ENCODE measurements at regions not wholly inside any gene's neighbourhood (a gene's known extent, or its start where the extent isn't known, plus 50 kb on each side); places are given as distances from the start of the nearest gene placed in this dataset.

- Histone ChIP-seq H4K20me1 (ENCODE audit: control insufficient read depth, extremely low read depth, insufficient read depth, low read length) (no peaks in the 10 kb centered on the region), H3K4me2 (ENCODE audit: control insufficient read depth, extremely low read depth, insufficient read depth, low read depth, low read length) (no peak overlapping the region), H3K36me3 (ENCODE audit: control insufficient read depth in 2 of 2, extremely low read depth in 1 of 2, insufficient read depth in 2 of 2, low read length in 2 of 2) (no peaks in the 10 kb centered on the region), H3K9me3 (ENCODE audit: control insufficient read depth, low read depth, low read length) (no peaks in the 10 kb centered on the region), H3K4me1 (ENCODE audit: control insufficient read depth, extremely low read depth, insufficient read depth, low read length) (no peaks in the 10 kb centered on the region), H3K79me2 (ENCODE audit: control insufficient read depth, insufficient read depth, low read length) (no peaks in the 10 kb centered on the region), H3K27ac (ENCODE audit: control insufficient read depth, insufficient read depth, low read length) (no peak overlapping the region), H3K9ac (ENCODE audit: control insufficient read depth, extremely low read depth, insufficient read depth, low read length) (no peak overlapping the region), H3K4me3 (ENCODE audit: control insufficient read depth in 2 of 3, extremely low read depth in 1 of 3, insufficient read depth in 2 of 3, low read depth in 1 of 3, low read length in 3 of 3) (no peak overlapping the region), H2AFZ (ENCODE audit: control insufficient read depth, low read length) (no peak overlapping the region), H3K9me1 (ENCODE audit: control insufficient read depth, extremely low read depth, insufficient read depth, low read length) (no peaks in the 10 kb centered on the region), H3K27me3 (ENCODE audit: control insufficient read depth, extremely low read depth, insufficient read depth, low read length) (no peaks in the 10 kb centered on the region)
- TF ChIP-seq CTCF (optimal IDR thresholded peaks at IDR 0.05 in 1 of 3, IDR thresholded peaks at IDR 0.05 in 1 of 3, conservative IDR thresholded peaks at IDR 0.05 in 1 of 3; ENCODE audit: extremely low read depth in 1 of 3, insufficient read depth in 2 of 3, low read length in 3 of 3) (no peak), EZH2 (IDR thresholded peaks at IDR 0.05; ENCODE audit: low read length) (no peak)
- DNase-seq (ENCODE audit: low read depth, low spot score) (no peak), FAIRE-seq (no peak)
- dilution Hi-C loops (cut with MboI; ENCODE audit: extremely low pct_ligation_motif_present, low sequenced_read_pairs), result no loop called here
Observed at GRCh38 chr11:98143661-98144060, 877.1 kb upstream of the CNTN5 start.

- Histone ChIP-seq H3K79me2 (ENCODE audit: control insufficient read depth, insufficient read depth, low read length) (no peaks in the 10 kb centered on the region), H3K9me1 (ENCODE audit: control insufficient read depth, extremely low read depth, insufficient read depth, low read length) (no peaks in the 10 kb centered on the region), H3K9ac (ENCODE audit: control insufficient read depth, extremely low read depth, insufficient read depth, low read length) (no peak overlapping the region), H3K36me3 (ENCODE audit: control insufficient read depth in 2 of 2, extremely low read depth in 1 of 2, insufficient read depth in 2 of 2, low read length in 2 of 2) (no peaks in the 10 kb centered on the region), H3K4me3 (ENCODE audit: control insufficient read depth in 2 of 3, extremely low read depth in 1 of 3, insufficient read depth in 2 of 3, low read depth in 1 of 3, low read length in 3 of 3) (no peak overlapping the region), H2AFZ (ENCODE audit: control insufficient read depth, low read length) (no peak overlapping the region), H3K9me3 (ENCODE audit: control insufficient read depth, low read depth, low read length) (peaks cover 2% of the 10 kb centered on the region), H3K4me2 (ENCODE audit: control insufficient read depth, extremely low read depth, insufficient read depth, low read depth, low read length) (no peak overlapping the region), H3K4me1 (ENCODE audit: control insufficient read depth, extremely low read depth, insufficient read depth, low read length) (no peaks in the 10 kb centered on the region), H3K27me3 (ENCODE audit: control insufficient read depth, extremely low read depth, insufficient read depth, low read length) (no peaks in the 10 kb centered on the region), H4K20me1 (ENCODE audit: control insufficient read depth, extremely low read depth, insufficient read depth, low read length) (no peaks in the 10 kb centered on the region), H3K27ac (ENCODE audit: control insufficient read depth, insufficient read depth, low read length) (no peak overlapping the region)
- TF ChIP-seq EZH2 (IDR thresholded peaks at IDR 0.05; ENCODE audit: low read length) (no peak), CTCF (optimal IDR thresholded peaks at IDR 0.05 in 1 of 3, IDR thresholded peaks at IDR 0.05 in 1 of 3, conservative IDR thresholded peaks at IDR 0.05 in 1 of 3; ENCODE audit: extremely low read depth in 1 of 3, insufficient read depth in 2 of 3, low read length in 3 of 3) (no peak)
- FAIRE-seq (no peak), DNase-seq (ENCODE audit: low read depth, low spot score) (no peak)
- dilution Hi-C loops (cut with MboI; ENCODE audit: extremely low pct_ligation_motif_present, low sequenced_read_pairs), result no loop called here
Observed at GRCh38 chr11:98153752-98154151, 867.0 kb upstream of the CNTN5 start.
